ENCODE measurements at regions not wholly inside any gene's neighbourhood (a gene's known extent, or its start where the extent isn't known, plus 50 kb on each side); places are given as distances from the start of the nearest gene placed in this dataset.
A peak's percentile ranks its signal among the peaks of the same experiment; 100 is the strongest.

GRCh38 chr11:127098684-127099083 lies 98.1 kb upstream of the KIRREL3 start:
- no peak for FAIRE-seq

GRCh38 chr11:127080735-127081134 lies 80.2 kb upstream of the KIRREL3 start:
- FAIRE-seq: no peak

- FAIRE-seq: no peak
These were observed 75.2 kb upstream of the KIRREL3 start for GRCh38 chr11:127075758-127076157.

GRCh38 chr11:127074151-127074761 lies 73.7 kb upstream of the KIRREL3 start:
- peak; percentile 91 for FAIRE-seq

GRCh38 chr11:127073621-127074020 lies 73.1 kb upstream of the KIRREL3 start:
- no peak for FAIRE-seq

- FAIRE-seq: no peak
These were observed 71.0 kb upstream of the KIRREL3 start for GRCh38 chr11:127071606-127072005.

- FAIRE-seq: no peak
These were observed 70.2 kb upstream of the KIRREL3 start for GRCh38 chr11:127070808-127071207.

- no peak for FAIRE-seq
These were observed 66.0 kb upstream of the KIRREL3 start for GRCh38 chr11:127066401-127067090.

- FAIRE-seq: no peak
These were observed 62.7 kb upstream of the KIRREL3 start for GRCh38 chr11:127063241-127063640.

GRCh38 chr11:127061947-127062346 lies 61.4 kb upstream of the KIRREL3 start:
- no peak for FAIRE-seq

- FAIRE-seq: no peak
These were observed 59.2 kb upstream of the KIRREL3 start for GRCh38 chr11:127059750-127060149.

GRCh38 chr11:127059286-127059685 lies 58.7 kb upstream of the KIRREL3 start:
- FAIRE-seq: no peak

GRCh38 chr11:127058524-127058923 lies 58.0 kb upstream of the KIRREL3 start:
- FAIRE-seq: no peak

- FAIRE-seq: no peak
These were observed 56.6 kb upstream of the KIRREL3 start for GRCh38 chr11:127057126-127057525.

- no peak for FAIRE-seq
These were observed 55.9 kb upstream of the KIRREL3 start for GRCh38 chr11:127056338-127056971.

- FAIRE-seq: no peak
These were observed 54.7 kb upstream of the KIRREL3 start for GRCh38 chr11:127055236-127055635.

GRCh38 chr11:127054153-127054552 lies 53.6 kb upstream of the KIRREL3 start:
- no peak for FAIRE-seq

GRCh38 chr11:127052404-127052803 lies 51.8 kb upstream of the KIRREL3 start:
- FAIRE-seq: no peak

Data from islet of Langerhans (tissue), 1 donor.